HG02588 (cell line): ENCODE measurements at regions not wholly inside any gene's neighbourhood (a gene's known extent, or its start where the extent isn't known, plus 50 kb on each side); places are given as distances from the start of the nearest gene placed in this dataset.

ENCODE experiments used
- ATAC-seq: cut with Tn5 transposase; IDR thresholded peaks from one replicate; pipeline ENCODE4 v1.9.1; 2021; ENCODE audit warnings: mild to moderate bottlenecking, moderate library complexity; ENCODE audit not compliant: unreplicated experiment

- ATAC-seq: no peak
Observed at GRCh38 chr15:95946241-95946640, 384.3 kb upstream of the NR2F2 start.

GRCh38 chr15:95946926-95947325 is 383.6 kb upstream of the NR2F2 start:
- no peak for ATAC-seq

- ATAC-seq: no peak
Observed at GRCh38 chr15:95948411-95948810, 382.1 kb upstream of the NR2F2 start.

GRCh38 chr15:95953032-95953431 is 377.5 kb upstream of the NR2F2 start:
- no peak for ATAC-seq

DNA sequence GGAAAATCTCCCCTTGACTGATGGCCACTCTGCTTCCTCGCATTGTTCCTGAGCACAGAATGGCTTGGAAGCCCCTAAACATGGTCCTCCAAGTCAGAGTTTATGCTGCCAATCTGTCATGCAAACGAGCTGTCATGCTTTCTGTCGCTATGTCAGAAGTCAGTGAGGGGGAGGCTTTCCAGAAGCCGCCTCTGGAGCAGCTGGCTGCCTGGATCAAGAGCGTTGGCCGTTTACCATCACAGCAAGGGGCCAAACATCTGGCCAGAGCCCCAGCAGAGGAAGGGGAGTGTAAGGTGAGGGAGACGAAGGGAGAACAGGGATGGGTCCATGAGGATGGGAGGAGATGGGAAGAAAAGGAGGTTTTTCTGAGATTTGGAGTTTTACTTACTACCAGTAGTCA is 372.6 kb upstream of the NR2F2 start:
- no peak for ATAC-seq

GRCh38 chr15:95958382-95958781 is 372.1 kb upstream of the NR2F2 start:
- no peak for ATAC-seq

DNA sequence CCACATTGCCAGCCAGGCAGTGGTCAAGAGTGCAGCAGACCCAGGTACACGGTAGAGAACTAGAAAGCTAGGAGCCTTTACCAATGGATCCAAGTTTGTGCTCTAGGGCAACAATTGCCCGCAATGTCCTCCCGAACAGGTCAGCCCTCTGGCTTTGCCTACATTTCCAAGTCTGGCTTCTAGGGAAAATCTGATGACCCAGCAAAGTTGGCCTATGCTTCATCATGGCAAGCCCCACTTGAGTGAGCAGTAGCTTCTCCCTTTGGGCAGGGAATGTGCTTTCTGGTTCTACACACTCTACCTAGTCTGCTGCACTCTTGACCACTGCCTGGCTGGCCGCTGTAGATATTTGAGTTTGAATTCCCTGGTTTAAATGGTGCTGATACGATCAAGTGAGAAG is 361.6 kb upstream of the NR2F2 start:
- ATAC-seq: no peak

- ATAC-seq: no peak
Observed at GRCh38 chr15:95970326-95970725, 360.2 kb upstream of the NR2F2 start.

DNA sequence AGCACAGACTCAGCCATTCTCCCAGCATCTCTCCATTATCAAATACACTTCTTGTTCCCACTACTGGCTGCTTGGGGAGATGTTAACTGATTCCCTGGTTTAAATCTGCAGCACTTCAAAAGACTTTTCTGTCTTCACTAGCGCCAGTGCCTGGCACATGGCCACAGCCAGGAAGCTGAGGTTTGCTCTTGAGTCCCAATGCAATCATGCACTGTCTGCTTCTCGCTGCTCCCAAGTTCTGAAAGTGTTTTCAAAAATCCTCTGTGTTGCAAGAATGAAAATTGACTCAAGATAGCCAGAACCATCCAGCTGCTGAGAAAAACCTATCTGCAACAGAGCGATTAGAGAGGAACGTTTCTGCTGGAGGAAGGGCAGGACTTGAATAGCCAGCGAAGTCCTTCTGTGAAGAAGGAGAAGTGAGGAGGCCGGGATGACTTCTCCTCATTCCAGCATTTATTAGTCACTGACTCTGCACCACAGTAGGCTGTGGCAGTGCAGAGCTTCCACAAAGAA is 358.4 kb upstream of the NR2F2 start:
- no peak for ATAC-seq

- no peak for ATAC-seq
Observed at GRCh38 chr15:95972812-95973211, 357.7 kb upstream of the NR2F2 start.

- peak; percentile 53 for ATAC-seq
Observed at GRCh38 chr15:95973566-95974256, 356.8 kb upstream of the NR2F2 start.

- ATAC-seq: peak; percentile 69
Observed at GRCh38 chr15:95975212-95975611, 355.3 kb upstream of the NR2F2 start.

DNA sequence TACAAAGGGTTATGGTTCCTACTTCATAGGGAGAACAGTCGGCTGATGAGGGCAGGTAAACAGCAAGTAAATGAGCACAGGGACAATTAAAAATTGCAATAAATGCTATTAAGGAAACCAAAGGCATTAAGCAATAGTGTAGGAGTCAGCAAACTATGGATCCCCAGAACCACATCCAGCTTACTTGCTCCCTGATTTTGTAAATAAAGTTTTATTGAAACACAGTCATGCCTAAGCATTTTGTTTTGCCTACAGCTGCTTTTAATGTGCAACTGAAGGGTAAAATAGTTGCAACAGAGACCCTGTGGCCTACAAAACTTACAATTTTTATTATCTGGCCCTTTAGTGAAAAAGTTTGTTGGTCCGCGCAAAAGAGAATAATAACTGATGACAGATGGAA is 351.2 kb upstream of the NR2F2 start:
- no peak for ATAC-seq

DNA sequence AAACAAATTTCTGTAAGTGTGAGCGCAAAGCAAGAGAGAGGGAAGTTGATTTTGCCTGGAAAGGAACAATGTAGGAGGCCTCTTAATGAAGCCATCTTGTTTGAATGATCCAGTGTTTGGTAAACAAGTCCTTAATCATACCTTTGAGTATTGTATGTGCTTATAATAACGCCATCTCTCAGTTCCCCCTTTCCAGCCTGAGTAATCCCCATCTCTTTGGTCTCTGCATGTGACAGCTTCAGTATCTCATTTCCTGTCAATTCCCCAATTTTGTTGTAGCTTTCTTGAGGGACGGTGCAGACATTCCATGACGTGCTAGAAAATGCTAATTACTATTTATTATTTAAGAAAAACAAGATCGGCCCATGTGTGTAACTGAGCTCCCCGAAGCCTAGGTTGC is 349.3 kb upstream of the NR2F2 start:
- no peak for ATAC-seq

DNA sequence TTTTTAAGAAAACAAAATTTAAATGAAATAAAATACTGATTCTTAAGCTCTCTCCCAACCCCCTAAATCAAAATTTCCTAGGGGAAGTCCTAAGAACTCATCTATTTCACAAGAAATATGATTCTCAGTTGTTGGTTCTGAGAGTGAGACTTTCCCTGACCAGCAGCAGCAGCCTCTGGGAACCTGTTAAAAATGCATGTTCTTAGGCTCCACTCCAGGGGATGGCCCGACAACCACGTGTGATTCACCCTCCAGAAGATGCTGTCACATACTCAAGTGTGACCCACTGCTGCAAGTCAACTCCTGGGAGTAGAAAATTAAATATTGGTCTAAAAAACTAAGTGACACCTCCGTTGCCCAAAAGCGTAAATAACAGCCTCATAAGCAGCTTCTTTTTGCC is 343.2 kb upstream of the NR2F2 start:
- ATAC-seq: no peak

DNA sequence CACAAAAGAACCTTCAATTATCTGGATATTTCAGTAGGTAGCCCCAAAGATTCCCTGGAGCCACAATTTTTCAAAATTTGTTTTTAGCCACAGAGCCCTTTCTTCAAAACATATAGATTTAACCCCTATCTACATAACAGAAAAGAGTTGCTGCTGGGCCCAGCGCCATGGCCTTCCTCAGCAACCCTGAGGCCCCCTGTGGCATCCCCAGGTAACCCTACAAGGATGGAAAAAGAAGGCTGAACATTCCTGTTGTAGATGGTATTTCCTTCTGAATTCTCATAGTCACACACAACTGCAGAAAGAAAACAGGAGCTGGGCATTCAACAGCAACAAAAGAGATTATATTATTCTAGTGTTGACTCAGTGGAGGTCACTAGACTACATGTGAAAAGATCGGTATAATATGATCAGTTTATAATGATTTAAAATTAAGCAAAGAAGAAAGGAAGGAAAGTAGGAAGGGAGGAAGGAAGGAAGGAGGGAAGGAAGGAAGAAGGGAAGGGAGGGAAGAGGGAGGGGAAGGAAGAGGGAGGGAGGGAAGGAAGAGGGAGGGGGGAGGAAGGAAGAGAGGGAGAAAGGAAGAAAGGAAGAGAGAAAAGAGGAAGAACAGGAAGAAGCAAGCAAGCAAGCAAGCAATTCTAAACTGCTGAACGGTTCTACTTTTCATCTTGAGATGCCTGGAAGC is 342.5 kb upstream of the NR2F2 start:
- no peak for ATAC-seq

DNA sequence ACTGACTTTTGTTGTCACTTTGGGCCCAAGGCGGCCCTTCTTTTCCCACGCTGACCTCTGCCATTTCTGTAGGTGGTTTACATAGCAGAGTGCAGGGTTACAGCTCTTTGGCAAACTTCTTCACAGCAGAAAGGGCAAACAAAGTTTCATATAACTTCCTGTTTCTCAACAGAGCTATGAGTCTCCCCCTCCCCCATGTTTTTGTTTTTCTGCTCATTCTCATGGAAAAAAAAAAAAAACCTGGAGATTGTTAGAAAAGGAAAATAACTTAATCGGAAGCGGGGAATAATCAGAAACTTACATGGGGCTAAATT is 342.0 kb upstream of the NR2F2 start:
- no peak for ATAC-seq

DNA sequence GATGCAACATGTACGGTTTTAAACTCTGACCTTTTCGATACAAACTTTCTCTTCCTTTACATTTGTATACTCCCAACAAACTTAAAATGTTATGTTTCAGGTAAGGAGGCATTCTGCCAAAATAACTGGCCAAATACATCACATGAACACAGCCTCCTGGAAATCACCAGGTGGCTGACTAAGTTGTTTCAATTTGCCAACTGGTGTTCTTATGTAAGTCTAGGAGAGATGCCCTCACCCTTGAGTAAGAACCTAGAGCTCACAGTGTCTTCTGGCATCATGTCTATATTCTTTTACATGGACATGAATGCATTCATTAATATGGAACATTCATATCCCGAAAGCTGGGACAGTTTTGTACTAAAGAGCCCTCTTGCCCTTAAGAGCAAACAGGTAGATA is 341.1 kb upstream of the NR2F2 start:
- ATAC-seq: no peak

GRCh38 chr15:95990833-95991232 is 339.7 kb upstream of the NR2F2 start:
- no peak for ATAC-seq

DNA sequence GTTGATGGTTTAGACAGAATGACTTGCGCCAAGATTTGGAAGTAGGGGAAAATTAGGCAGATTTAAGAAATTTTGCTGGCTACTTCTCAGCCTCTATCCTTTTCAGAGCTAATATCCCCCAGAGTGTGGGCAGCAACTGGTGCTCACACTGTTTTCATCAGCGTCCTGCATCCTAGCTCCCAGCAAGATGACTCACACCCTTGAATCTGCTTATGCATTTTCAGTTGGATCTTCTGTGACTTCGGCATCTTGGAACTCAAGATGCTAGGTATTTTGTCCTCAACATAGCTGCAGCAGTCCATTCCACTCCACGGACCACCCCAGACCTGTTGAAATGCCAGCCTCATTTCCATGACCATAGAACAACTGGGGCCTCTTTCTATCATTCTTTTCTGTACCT is 336.1 kb upstream of the NR2F2 start:
- no peak for ATAC-seq

DNA sequence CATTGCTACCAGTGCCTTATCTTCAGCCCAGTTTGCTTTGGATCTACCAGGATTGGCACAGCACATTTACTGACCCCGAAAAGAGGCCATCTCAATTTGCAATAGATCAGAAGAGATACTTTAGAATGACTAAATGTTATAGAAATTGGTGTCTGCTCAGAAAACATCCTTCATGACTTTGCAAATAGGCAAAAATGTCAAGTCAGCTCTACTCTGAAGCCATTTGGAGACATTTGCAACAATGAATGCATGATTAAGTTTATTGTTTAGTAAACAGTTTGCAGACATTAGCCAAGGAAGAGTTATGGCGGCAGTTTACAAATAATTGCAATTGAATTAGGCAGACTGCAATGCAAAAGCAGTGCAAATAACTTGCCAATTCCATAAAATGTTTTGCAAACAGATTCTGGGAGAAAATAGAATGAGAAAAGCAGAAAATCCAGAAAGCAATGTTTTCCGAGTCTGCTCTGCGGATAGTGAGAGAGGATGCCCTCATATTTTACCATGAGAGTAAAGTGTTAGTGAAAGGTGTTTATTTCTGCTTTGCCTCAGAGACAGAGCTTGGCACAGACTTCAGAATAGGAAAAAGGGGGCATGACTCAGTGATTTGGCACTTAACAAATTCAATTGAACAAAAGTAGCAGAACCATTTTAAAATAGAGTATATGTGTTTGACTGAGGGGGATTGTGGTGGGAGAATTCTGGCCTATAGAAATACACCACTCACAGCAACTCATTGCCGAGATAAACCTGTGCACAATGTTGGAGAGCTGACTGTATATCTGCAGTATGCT is 334.9 kb upstream of the NR2F2 start:
- ATAC-seq: no peak

- ATAC-seq: no peak
Observed at GRCh38 chr15:95996494-95996893, 334.0 kb upstream of the NR2F2 start.
